ENCODE measurements at regions not wholly inside any gene's neighbourhood (a gene's known extent, or its start where the extent isn't known, plus 50 kb on each side); places are given as distances from the start of the nearest gene placed in this dataset.

- TF ChIP-seq CTCF (conservative IDR thresholded peaks at IDR 0.05; ENCODE audit: low read length) (no peak), EZH2phosphoT487 (IDR thresholded peaks at IDR 0.05; ENCODE audit: borderline replicate concordance, low read depth, low read length) (no peak)
These were observed 107.2 kb upstream of the LIMCH1 start for GRCh38 chr4:41430792-41431191.

Measured in OCI-LY7 (cell line).